GM12892 (cell line): ENCODE measurements at regions not wholly inside any gene's neighbourhood (a gene's known extent, or its start where the extent isn't known, plus 50 kb on each side); places are given as distances from the start of the nearest gene placed in this dataset.

Source experiments
- DNase-seq: peaks from one replicate; pipeline ENCODE4 v3.0.0; 2011; ENCODE audit not compliant: insufficient read length
- FAIRE-seq: peaks from 2 replicates; lab custom pipeline; 2011; peaks lifted over from hg19 to GRCh38; lab: Jason Lieb, UNC
- POLR2A ChIP-seq: IDR thresholded peaks from 2 replicates; pipeline ENCODE4 v1.6.1; 2011; ENCODE audit warnings: low read depth, low read length, control low read depth
- POLR2AphosphoS5 ChIP-seq: IDR thresholded peaks from 2 replicates; pipeline ENCODE4 v1.6.1; 2011; ENCODE audit warnings: low read depth, low read length, control low read depth
- TAF1 ChIP-seq: IDR thresholded peaks from 2 replicates; pipeline ENCODE4 v1.6.1; 2011; ENCODE audit warnings: low read depth, mild to moderate bottlenecking, control low read depth, low read length, borderline replicate concordance

DNA sequence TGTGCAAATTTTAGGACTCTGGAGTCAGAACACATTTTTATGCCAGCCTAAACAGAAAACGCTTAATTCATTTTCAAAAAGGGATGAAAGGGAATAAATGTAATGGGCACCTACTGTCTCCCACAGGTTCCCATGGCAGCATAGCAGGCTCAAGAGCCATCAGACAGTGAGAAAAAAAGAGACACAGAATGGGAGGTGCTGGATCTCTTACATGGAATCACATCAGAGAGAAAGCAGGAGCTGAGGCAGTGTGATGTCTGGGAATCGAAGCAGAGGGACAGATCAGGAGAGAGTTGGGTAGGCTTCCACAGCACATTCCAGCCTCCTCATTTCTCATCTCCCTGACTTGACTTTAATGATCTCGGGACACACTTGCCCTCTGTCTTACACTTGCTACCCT lies 684.3 kb downstream of the KCNJ3 start:
- no peak for FAIRE-seq
- TF ChIP-seq TAF1 (no peak), POLR2A (no peak), POLR2AphosphoS5 (no peak)
- no peak for DNase-seq

DNA sequence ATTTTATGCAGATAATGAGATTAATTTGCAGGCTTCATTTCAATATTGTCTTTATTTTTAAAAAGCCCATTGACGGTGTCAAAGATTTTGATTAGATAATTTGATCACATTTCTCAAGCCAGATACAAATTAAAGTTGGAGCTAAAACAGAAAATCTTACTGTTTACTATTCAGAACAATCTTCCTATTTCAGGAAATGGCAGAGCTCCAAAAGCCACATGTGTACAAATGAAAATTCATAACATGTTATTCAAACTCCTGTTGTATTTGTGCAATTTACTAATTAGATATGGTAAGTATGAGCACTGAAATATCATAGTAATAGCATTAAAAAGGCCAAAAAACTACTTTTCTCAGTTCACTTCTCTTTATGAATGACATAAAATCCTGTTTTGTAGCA lies 682.9 kb downstream of the KCNJ3 start:
- FAIRE-seq = no peak
- TF ChIP-seq POLR2AphosphoS5 (no peak), TAF1 (no peak), POLR2A (no peak)

DNA sequence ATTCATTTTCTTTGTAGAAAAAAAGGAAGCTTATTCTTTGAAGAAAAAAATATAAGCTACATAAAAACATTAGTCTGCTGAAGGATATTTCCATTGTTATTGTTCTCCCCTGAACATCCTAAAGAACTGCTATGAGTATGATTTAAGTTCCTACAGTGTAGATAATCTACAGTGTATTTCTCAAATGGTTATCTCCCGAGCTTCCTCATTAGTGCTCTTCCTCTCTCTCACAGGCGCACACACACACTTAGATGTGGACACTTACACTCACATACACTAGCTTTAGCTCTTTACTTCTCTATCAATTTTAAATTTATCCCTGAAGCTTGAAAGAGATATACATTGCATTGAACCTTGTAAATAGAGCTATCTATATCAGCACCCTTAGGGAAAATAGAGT lies 681.0 kb downstream of the KCNJ3 start:
- TF ChIP-seq POLR2A = no peak
- TF ChIP-seq TAF1 = no peak
- TF ChIP-seq POLR2AphosphoS5 = no peak
- no peak for FAIRE-seq

More for the DNA sequence above, 682.9 kb downstream of the KCNJ3 start:
- no peak for DNase-seq

DNA sequence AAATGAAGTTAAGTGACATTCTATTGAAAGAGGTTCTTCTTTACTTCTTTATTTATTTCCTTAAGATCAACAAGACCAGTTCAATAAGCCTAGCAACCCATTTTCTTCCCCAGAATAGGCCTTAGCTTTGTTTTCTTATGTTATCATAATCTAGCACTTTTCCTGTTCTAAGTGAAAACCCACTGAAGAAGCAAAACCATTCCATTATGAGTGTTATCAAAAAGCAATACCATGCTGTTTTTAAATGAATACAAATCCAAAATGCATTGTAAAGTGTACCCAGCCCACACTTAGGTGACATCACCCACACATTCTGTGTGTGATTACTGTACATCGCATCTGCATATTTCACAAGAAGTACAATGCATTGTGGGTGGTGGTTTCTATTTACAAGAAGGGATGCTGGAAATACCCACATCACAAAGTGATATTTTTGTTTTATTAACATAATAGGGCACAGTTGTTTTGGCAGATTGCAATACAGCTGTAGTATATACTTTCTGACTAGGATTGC lies 679.5 kb downstream of the KCNJ3 start:
- no peak for TF ChIP-seq POLR2A
- no peak for TF ChIP-seq TAF1
- FAIRE-seq (no peak), DNase-seq (no peak)

More for the DNA sequence above, 681.0 kb downstream of the KCNJ3 start:
- DNase-seq = no peak

DNA sequence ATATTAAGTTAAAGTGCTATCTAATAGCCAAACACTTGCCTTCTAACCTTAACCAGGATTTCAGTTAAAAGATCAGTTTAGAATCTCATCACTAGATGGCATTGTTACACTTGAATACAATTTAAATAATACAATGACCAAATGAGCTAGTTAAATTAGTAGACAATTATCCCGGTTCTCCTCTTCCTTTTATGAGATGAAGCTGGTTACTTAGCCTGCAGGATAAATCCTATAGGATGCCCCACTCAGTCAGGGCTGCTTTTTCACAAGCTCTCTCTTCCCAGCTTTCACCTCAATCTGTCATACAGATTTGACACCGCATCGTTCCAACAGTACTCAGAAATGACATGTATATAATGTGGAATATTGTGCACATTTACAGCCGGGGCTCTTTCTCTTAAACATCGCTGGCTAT lies 678.8 kb downstream of the KCNJ3 start:
- FAIRE-seq (no peak), DNase-seq (no peak)
- TF ChIP-seq POLR2AphosphoS5 (no peak), TAF1 (no peak), POLR2A (no peak)

DNA sequence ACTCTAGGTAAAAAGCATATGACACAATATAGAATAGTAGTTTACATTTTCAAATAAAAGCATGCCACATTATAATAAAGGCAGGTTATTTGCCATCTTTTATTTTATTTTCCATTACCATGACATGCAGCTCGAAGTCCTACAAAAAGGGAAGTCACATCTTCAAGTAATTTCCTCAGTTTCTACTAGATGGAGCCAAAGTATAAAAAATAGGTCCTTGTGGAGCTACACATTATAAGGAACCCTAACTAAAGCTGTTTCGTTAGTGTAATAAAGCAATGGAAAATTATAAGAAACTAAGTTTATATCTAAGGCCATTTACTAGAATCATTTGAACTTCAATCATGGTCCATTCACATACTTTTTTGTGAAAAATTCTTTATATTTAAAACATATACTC lies 674.5 kb downstream of the KCNJ3 start:
- TF ChIP-seq POLR2A (no peak), TAF1 (no peak), POLR2AphosphoS5 (no peak)
- FAIRE-seq (no peak), DNase-seq (no peak)

DNA sequence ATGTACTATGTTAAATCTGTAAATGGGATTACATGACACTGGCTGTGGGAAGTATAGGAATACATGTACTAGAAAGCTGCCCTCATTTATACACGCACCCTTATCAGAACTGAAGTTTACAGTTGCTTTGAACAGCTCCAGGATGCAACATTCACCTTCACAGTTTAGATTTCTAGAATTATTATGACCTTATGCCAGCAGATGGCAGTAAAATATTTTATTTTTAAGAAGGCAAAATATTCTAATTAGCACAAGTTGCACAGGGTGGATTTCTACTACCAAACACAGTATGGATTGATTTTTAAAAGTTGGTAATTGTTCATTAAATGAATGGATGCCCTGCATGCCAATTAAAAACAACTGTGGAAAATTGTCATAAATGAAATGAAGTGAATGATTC lies 670.4 kb downstream of the KCNJ3 start:
- TF ChIP-seq POLR2AphosphoS5 (no peak), TAF1 (no peak), POLR2A (no peak)
- FAIRE-seq = no peak
- DNase-seq = no peak

DNA sequence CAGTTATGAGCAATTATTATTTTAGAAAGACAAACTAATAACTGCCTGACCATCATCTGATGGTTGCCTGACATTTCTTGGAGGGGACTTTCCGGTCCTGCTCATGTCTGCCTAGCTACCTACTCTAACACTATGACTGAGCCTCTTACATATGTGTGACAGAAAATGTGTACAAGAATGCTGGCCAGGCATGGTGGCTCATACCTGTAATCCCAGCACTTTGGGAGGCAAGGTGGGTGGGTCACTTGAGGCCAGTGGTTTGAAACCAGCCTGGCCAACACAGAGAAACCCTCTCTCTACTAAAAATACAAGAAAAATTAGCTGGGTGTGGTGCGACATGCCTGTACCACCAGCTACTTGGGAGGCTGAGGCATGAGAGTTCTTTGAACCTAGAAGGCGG lies 666.3 kb downstream of the KCNJ3 start:
- no peak for DNase-seq
- TF ChIP-seq POLR2A = no peak
- TF ChIP-seq TAF1 = no peak
- no peak for TF ChIP-seq POLR2AphosphoS5
- no peak for FAIRE-seq

DNA sequence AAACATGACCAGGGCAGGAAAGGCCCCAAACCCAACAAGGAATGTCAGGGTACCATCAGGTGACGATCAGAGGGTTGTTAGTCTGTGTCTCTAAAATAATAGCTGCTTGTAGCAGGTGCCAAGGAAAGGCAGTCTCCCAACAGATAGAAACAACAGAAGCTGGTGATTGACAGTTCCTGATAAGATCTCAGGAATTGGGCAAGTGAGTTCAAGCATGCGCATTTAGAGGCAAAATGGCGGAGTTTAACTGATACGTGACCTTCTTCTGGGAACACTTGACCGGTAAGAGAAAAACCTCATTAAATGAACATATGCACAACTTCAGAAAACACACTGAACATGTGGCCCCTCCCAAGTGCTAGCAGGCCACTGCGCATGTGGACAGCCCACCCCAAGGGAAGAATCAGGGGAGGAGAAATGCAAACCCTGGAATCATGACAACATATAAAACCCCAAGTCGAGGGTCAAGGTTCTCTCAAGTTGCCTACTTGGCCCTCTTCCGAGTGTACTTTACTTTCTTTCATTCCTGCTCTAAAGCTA lies 664.9 kb downstream of the KCNJ3 start:
- TF ChIP-seq TAF1 (no peak), POLR2A (no peak), POLR2AphosphoS5 (no peak)
- FAIRE-seq = no peak
- DNase-seq = no peak

DNA sequence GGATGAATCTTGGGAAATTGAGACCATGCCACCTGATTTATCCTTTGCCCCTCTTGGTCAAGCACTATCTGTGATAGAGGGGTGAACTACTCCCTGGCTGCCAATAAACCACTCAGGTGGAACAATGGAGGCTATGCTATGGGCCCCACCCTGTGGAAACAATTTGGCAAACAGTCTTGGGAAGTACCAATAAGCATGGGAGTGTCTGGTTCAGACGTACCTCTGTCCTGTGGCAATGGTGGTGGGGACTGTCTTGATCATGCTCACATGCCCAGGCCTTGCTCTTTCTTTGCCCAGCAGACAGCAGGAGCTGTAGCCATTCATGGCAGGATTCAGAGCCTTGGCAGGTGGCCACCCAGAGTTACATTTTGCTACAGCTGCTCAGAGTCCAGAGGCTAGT lies 658.7 kb downstream of the KCNJ3 start:
- no peak for FAIRE-seq
- no peak for DNase-seq
- TF ChIP-seq POLR2A (no peak), POLR2AphosphoS5 (no peak), TAF1 (no peak)

DNA sequence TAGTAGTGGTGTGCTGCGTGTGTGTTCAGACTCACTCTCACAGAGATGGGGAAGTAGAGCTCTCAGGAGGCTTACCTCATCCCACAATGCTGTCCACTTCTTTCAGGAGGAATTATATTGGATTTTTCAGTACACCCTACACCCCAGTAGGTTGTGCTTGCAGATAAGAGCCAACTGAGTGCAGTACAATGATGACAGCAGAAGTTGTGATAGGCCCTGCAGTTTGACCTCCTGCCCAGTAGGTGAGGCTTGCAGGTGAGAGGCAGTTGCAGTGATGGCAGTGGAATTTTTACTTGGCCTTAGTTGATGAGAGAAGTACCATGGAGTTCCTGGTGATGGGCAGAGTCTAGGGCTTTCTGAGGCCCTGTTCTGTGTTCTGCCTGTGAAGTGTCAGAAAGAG lies 657.8 kb downstream of the KCNJ3 start:
- no peak for FAIRE-seq
- no peak for DNase-seq
- TF ChIP-seq POLR2A (no peak), TAF1 (no peak), POLR2AphosphoS5 (no peak)

DNA sequence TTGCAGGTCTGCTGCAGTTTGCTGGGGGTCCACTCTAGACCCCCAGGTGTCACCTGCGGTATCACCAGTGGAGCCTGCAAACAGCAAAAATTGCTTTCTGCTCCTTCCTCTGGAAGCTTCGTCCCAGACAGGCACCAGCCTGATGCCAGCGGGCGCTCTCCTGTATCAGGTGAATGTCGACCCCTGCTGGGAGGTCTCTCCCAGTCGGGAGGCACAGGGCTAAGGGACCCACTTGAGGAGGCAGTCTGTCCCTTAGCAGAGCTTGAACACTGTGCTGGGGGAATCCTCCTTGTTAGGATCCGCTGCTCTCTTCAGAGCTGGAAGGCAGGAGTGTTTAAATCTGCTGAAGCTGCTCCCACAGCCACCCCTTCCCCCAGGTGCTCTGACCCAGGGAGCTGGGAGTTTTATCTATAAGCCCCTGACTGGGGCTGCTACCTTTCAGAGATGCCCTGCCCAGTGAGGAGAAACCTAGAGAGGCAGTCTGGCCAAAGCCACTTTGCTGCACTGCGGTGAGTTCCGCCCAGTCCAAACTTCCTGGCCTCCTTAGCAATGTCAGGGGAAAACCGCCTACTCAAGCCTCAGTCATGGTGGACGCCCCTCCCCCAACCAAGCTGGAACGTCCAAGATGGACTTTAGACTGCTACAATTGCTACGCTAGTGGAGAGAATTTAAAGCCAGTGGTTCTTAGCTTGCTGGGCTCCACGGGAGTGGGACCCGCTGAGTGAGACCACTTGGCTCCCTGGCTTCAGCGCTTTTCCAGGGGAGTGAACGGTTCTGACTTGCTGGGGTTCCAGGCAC lies 652.5 kb downstream of the KCNJ3 start:
- DNase-seq (no peak), FAIRE-seq (no peak)
- no peak for TF ChIP-seq TAF1
- TF ChIP-seq POLR2A = no peak
- no peak for TF ChIP-seq POLR2AphosphoS5

DNA sequence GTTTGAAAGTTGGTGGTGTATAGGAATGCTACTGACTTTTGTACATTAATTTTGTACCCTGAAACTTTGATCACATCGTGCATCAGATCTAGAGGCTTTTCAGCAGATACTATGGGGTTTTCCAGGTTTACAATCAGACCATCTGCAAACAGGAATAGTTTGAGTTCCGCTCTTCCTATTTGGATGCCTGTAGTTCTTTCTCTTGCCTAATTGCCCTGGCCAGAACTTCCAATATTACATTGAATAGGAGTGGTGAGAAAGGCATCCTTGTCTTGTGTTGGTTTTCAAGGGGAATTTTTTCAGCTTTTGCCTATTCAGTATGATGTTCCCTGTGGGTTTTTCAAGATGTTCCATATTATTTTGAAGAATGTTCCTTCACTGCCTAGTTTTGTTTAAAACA lies 633.5 kb downstream of the KCNJ3 start:
- TF ChIP-seq POLR2A = no peak
- TF ChIP-seq POLR2AphosphoS5 = no peak
- no peak for TF ChIP-seq TAF1
- DNase-seq = no peak
- no peak for FAIRE-seq

DNA sequence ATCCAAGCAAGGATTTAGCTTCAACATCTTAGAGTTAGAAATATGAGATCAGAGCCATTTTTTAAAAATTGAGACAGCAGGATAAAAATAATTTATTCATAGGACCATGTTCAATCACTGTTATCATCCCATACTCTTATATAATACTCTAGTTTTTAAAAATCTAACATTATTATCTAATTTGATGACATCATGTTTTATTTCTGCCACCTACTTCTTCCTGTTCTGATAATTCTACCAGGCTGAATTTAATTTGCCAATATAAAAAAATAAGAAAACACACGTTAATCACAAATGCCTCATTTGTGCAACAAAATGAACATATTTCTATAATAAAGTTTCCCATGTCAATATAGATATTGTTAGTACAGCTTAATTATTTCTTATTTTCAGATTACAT lies 621.7 kb downstream of the KCNJ3 start:
- FAIRE-seq (no peak), DNase-seq (no peak)
- TF ChIP-seq POLR2AphosphoS5 (no peak), TAF1 (no peak), POLR2A (no peak)
